GM21825 (cell line): ENCODE measurements at regions not wholly inside any gene's neighbourhood (a gene's known extent, or its start where the extent isn't known, plus 50 kb on each side); places are given as distances from the start of the nearest gene placed in this dataset.
"Not testable (repeated sequence)": the region's sequence is repeated elsewhere in the genome, so short reads cannot be mapped to it uniquely, and the experiment has no call there.

Source experiments
- ATAC-seq: cut with Tn5 transposase; IDR thresholded peaks from one replicate; pipeline ENCODE4 v1.9.1; 2021; ENCODE audit warnings: mild to moderate bottlenecking, moderate library complexity; ENCODE audit not compliant: unreplicated experiment

- ATAC-seq: no peak
Measured at GRCh38 chr21:23861911-23862504, 1745.3 kb downstream of the MRPL39 start.

- no peak for ATAC-seq
Measured at GRCh38 chr21:23858878-23859277, 1748.4 kb downstream of the MRPL39 start.

- ATAC-seq: no peak
Measured at GRCh38 chr21:23853796-23854379, 1753.4 kb downstream of the MRPL39 start.

GRCh38 chr21:23837564-23837963 lies 1769.7 kb downstream of the MRPL39 start:
- ATAC-seq: no peak

GRCh38 chr21:23822760-23823159 lies 1784.5 kb downstream of the MRPL39 start:
- no peak for ATAC-seq

- ATAC-seq: no peak
Measured at GRCh38 chr21:23817337-23817736, 1789.9 kb downstream of the MRPL39 start.

GRCh38 chr21:23812485-23812884 lies 1794.8 kb downstream of the MRPL39 start:
- no peak for ATAC-seq

GRCh38 chr21:23811805-23812204 lies 1795.5 kb downstream of the MRPL39 start:
- ATAC-seq: no peak

- ATAC-seq: no peak
Measured at GRCh38 chr21:23809573-23809972, 1797.7 kb downstream of the MRPL39 start.

GRCh38 chr21:23806966-23807548 lies 1800.2 kb downstream of the MRPL39 start:
- not testable (repeated sequence) for ATAC-seq

GRCh38 chr21:23804866-23805265 lies 1802.4 kb downstream of the MRPL39 start:
- ATAC-seq: no peak

- no peak for ATAC-seq
Measured at GRCh38 chr21:23801292-23801691, 1806.0 kb downstream of the MRPL39 start.

GRCh38 chr21:23799376-23799775 lies 1807.9 kb downstream of the MRPL39 start:
- ATAC-seq: no peak

- no peak for ATAC-seq
Measured at GRCh38 chr21:23792300-23792699, 1815.0 kb downstream of the MRPL39 start.

GRCh38 chr21:23789864-23790263 lies 1817.4 kb downstream of the MRPL39 start:
- ATAC-seq: no peak

- ATAC-seq: no peak
Measured at GRCh38 chr21:23780326-23780725, 1827.0 kb downstream of the MRPL39 start.

- ATAC-seq: no peak
Measured at GRCh38 chr21:23743821-23744220, 1863.5 kb downstream of the MRPL39 start.

GRCh38 chr21:23740463-23740862 lies 1866.8 kb downstream of the MRPL39 start:
- no peak for ATAC-seq

- no peak for ATAC-seq
Measured at GRCh38 chr21:23732776-23733175, 1874.5 kb downstream of the MRPL39 start.

- ATAC-seq: no peak
Measured at GRCh38 chr21:23729331-23729730, 1878.0 kb downstream of the MRPL39 start.

- ATAC-seq: no peak
Measured at GRCh38 chr21:23725576-23725975, 1881.7 kb downstream of the MRPL39 start.

- no peak for ATAC-seq
Measured at GRCh38 chr21:23718446-23719285, 1888.6 kb downstream of the MRPL39 start.
